Glomerular visceral epithelial cell (primary cell): ENCODE measurements at regions not wholly inside any gene's neighbourhood (a gene's known extent, or its start where the extent isn't known, plus 50 kb on each side); places are given as distances from the start of the nearest gene placed in this dataset.
A peak's percentile ranks its signal among the peaks of the same experiment; 100 is the strongest.
"Not testable (repeated sequence)": the region's sequence is repeated elsewhere in the genome, so short reads cannot be mapped to it uniquely, and the experiment has no call there.

Experiments used
- DNase-seq: peaks from one replicate; pipeline ENCODE4 v3.0.0-alpha.2; 2016; ENCODE audit errors: extremely low spot score

- no peak for DNase-seq
Measured at GRCh38 chr5:68115584-68115983, 100.0 kb upstream of the PIK3R1 start.

- peak; percentile 63 for DNase-seq
Measured at GRCh38 chr5:68114378-68115040, 101.0 kb upstream of the PIK3R1 start.

- DNase-seq: no peak
Measured at GRCh38 chr5:68112658-68113057, 102.9 kb upstream of the PIK3R1 start.

GRCh38 chr5:68110894-68111293 is 104.7 kb upstream of the PIK3R1 start:
- no peak for DNase-seq

GRCh38 chr5:68110264-68110663 is 105.3 kb upstream of the PIK3R1 start:
- DNase-seq: no peak

GRCh38 chr5:68104217-68104616 is 111.3 kb upstream of the PIK3R1 start:
- DNase-seq: not testable (repeated sequence)

- not testable (repeated sequence) for DNase-seq
Measured at GRCh38 chr5:68103297-68103696, 112.3 kb upstream of the PIK3R1 start.

- no peak for DNase-seq
Measured at GRCh38 chr5:68099327-68099726, 116.2 kb upstream of the PIK3R1 start.

- no peak for DNase-seq
Measured at GRCh38 chr5:68093455-68094159, 121.9 kb upstream of the PIK3R1 start.

GRCh38 chr5:68088302-68088701 is 127.3 kb upstream of the PIK3R1 start:
- no peak for DNase-seq

- DNase-seq: no peak
Measured at GRCh38 chr5:68087866-68088265, 127.7 kb upstream of the PIK3R1 start.

- no peak for DNase-seq
Measured at GRCh38 chr5:68086857-68087256, 128.7 kb upstream of the PIK3R1 start.

GRCh38 chr5:68086439-68086838 is 129.1 kb upstream of the PIK3R1 start:
- DNase-seq: no peak

- no peak for DNase-seq
Measured at GRCh38 chr5:68084396-68084795, 131.2 kb upstream of the PIK3R1 start.

- DNase-seq: no peak
Measured at GRCh38 chr5:68080282-68081050, 135.1 kb upstream of the PIK3R1 start.

- DNase-seq: no peak
Measured at GRCh38 chr5:68077349-68077894, 138.1 kb upstream of the PIK3R1 start.

GRCh38 chr5:68074633-68075032 is 140.9 kb upstream of the PIK3R1 start:
- no peak for DNase-seq

- DNase-seq: no peak
Measured at GRCh38 chr5:68074048-68074632, 141.4 kb upstream of the PIK3R1 start.

GRCh38 chr5:68071736-68072135 is 143.8 kb upstream of the PIK3R1 start:
- DNase-seq: no peak

- no peak for DNase-seq
Measured at GRCh38 chr5:68071282-68071632, 144.3 kb upstream of the PIK3R1 start.

GRCh38 chr5:68070591-68071281 is 144.8 kb upstream of the PIK3R1 start:
- DNase-seq: no peak
